SK-N-SH (cell line): ENCODE measurements at regions not wholly inside any gene's neighbourhood (a gene's known extent, or its start where the extent isn't known, plus 50 kb on each side); places are given as distances from the start of the nearest gene placed in this dataset.

Experiments used
- CTCF ChIA-PET: fragments of 300-600, 350-600 bp; formaldehyde crosslinking; extraction: SDS; loops from one replicate; lab custom pipeline; 2021; lab: Yijun Ruan, JAX
- POLR2A ChIA-PET: fragments of 350-600 bp; sonication (Branson Sonifier 250); formaldehyde crosslinking; extraction: SDS; loops from one replicate; lab custom pipeline; 2020; ENCODE audit warnings: antibody characterized with exemption, inconsistent platforms; lab: Yijun Ruan, JAX
- DNase-seq: peaks from one replicate; pipeline ENCODE4 v3.0.0; 2012
- H2AFZ ChIP-seq: fragments of 200-600 bp; sonication (generic); 2 replicates; pipeline ENCODE4 v1.8.1; 2016; ENCODE audit warnings: antibody characterized with exemption, mild to moderate bottlenecking, low read depth
- H3F3A ChIP-seq: fragments of 200-600 bp; sonication (generic); replicated peaks from 2 replicates; pipeline ENCODE3; 2016; ENCODE audit warnings: antibody characterized with exemption, mild to moderate bottlenecking; ENCODE audit not compliant: insufficient read depth
- H3K27ac ChIP-seq, 2 experiments: fragments of 200-500 bp in 1 of 2; fragments of 200-600 bp in 1 of 2; sonication (Bioruptor generic) in 1 of 2; sonication (generic), shearing (Covaris generic) in 1 of 2; 2 replicates each; pipeline versions ENCODE4 v1.5.1 to v1.6.1; 2014 to 2016; ENCODE audit warnings: low read depth in 2 of 2, inconsistent platforms in 1 of 2, low read length in 1 of 2, mild to moderate bottlenecking in 1 of 2, mixed read lengths in 1 of 2
- H3K27me3 ChIP-seq: fragments of 200-600 bp; sonication (generic), shearing (Covaris generic); 2 replicates; pipeline ENCODE4 v1.6.1; 2016; ENCODE audit warnings: mixed run types; ENCODE audit not compliant: insufficient read depth
- H3K36me3 ChIP-seq, 2 experiments: fragments of 200-500 bp in 1 of 2; fragments of 200-600 bp in 1 of 2; sonication (Bioruptor generic) in 1 of 2; sonication (generic) in 1 of 2; replicated peaks in 1 of 2; 2 replicates each; pipeline versions ENCODE3 to v1.5.1; 2014 to 2016; ENCODE audit warnings: low read length in 1 of 2, mild to moderate bottlenecking in 1 of 2; ENCODE audit not compliant: insufficient read depth in 2 of 2, control insufficient read depth in 1 of 2
- H3K4me1 ChIP-seq, 2 experiments: fragments of 200-500 bp in 1 of 2; fragments of 200-600 bp in 1 of 2; sonication (Bioruptor generic) in 1 of 2; sonication (generic), shearing (Covaris generic) in 1 of 2; 2 replicates each; pipeline versions ENCODE4 v1.5.1 to v1.6.1; 2014 to 2016; ENCODE audit warnings: low read depth in 1 of 2, low read length in 1 of 2, mixed run types in 1 of 2; ENCODE audit not compliant: insufficient read depth in 2 of 2, control insufficient read depth in 1 of 2
- H3K4me2 ChIP-seq: fragments of 200-600 bp; sonication (generic), shearing (Covaris generic); 2 replicates; pipeline ENCODE4 v1.6.1; 2017; ENCODE audit warnings: mixed run types
- H3K4me3 ChIP-seq, 2 experiments: fragments of 200-500 bp in 1 of 2; fragments of 200-600 bp in 1 of 2; sonication (Bioruptor generic) in 1 of 2; sonication (generic), shearing (Covaris generic) in 1 of 2; 2 replicates each; pipeline versions ENCODE4 v1.5.1 to v1.8.1; 2014 to 2016; ENCODE audit warnings: low read depth in 2 of 2, inconsistent platforms in 1 of 2, low read length in 1 of 2, mild to moderate bottlenecking in 1 of 2, mixed read lengths in 1 of 2, moderate library complexity in 1 of 2
- H3K79me2 ChIP-seq: fragments of 200-600 bp; sonication (generic); 2 replicates; pipeline ENCODE4 v1.8.1; 2017; ENCODE audit warnings: mild to moderate bottlenecking; ENCODE audit not compliant: insufficient read depth
- H3K9ac ChIP-seq: fragments of 200-600 bp; sonication (generic); 2 replicates; pipeline ENCODE4 v1.6.1; 2017; ENCODE audit warnings: mixed run types
- H3K9me2 ChIP-seq: fragments of 200-600 bp; sonication (generic); 2 replicates; pipeline ENCODE4 v1.6.1; 2017; ENCODE audit warnings: mixed run types
- H3K9me3 ChIP-seq: fragments of 200-600 bp; sonication (generic); 2 replicates; pipeline ENCODE4 v1.6.1; 2017; ENCODE audit warnings: mixed run types, mild to moderate bottlenecking, moderate library complexity
- H4K20me1 ChIP-seq: fragments of 200-600 bp; sonication (generic); 2 replicates; pipeline ENCODE4 v1.6.1; 2017; ENCODE audit warnings: mild to moderate bottlenecking, mixed run types; ENCODE audit not compliant: insufficient read depth
- ELF1 ChIP-seq: IDR thresholded peaks from 2 replicates; pipeline ENCODE4 v1.4.0; 2012
- EZH2phosphoT487 ChIP-seq: fragments of 200-600 bp; sonication (generic); IDR thresholded peaks from 2 replicates; pipeline ENCODE4 v1.6.1; 2017; ENCODE audit warnings: low read depth, mixed run types, mild to moderate bottlenecking, antibody characterized with exemption, moderate library complexity, borderline replicate concordance
- FOSL2 ChIP-seq: IDR thresholded peaks from 2 replicates; pipeline ENCODE4 v1.4.0; 2012; ENCODE audit warnings: low read depth, mild to moderate bottlenecking, moderate library complexity, borderline replicate concordance
- FOXM1 ChIP-seq: IDR thresholded peaks from 2 replicates; pipeline ENCODE4 v1.4.0; 2012; ENCODE audit warnings: low read depth, mild to moderate bottlenecking
- MEF2A ChIP-seq: IDR thresholded peaks from 2 replicates; pipeline ENCODE4 v1.4.0; 2012; ENCODE audit warnings: low read depth, borderline replicate concordance
- MXI1 ChIP-seq: IDR thresholded peaks from 2 replicates; pipeline ENCODE4 v1.6.1; 2012; ENCODE audit warnings: mild to moderate bottlenecking, low read depth, low read length, improper control_type of control experiment
- NFIC ChIP-seq: IDR thresholded peaks from 2 replicates; pipeline ENCODE4 v1.4.0; 2012; ENCODE audit warnings: borderline replicate concordance
- RCOR1 ChIP-seq: fragments of 150-350 bp; IDR thresholded peaks from 2 replicates; pipeline ENCODE4 v1.6.1; 2017; ENCODE audit warnings: antibody characterized with exemption, low read length
- RFX5 ChIP-seq: IDR thresholded peaks from 2 replicates; pipeline ENCODE4 v1.6.1; 2012; ENCODE audit warnings: mild to moderate bottlenecking, improper control_type of control experiment, low read length
- RXRA ChIP-seq: IDR thresholded peaks from 2 replicates; pipeline ENCODE4 v1.4.0; 2012; ENCODE audit warnings: low read depth, mild to moderate bottlenecking, borderline replicate concordance
- SIN3A ChIP-seq: IDR thresholded peaks from 2 replicates; pipeline ENCODE4 v1.6.1; 2012; ENCODE audit warnings: low read depth, mild to moderate bottlenecking, low read length, moderate library complexity, borderline replicate concordance
- SMC3 ChIP-seq: IDR thresholded peaks from 2 replicates; pipeline ENCODE4 v1.6.1; 2012; ENCODE audit warnings: low read depth, low read length, improper control_type of control experiment
- TEAD4 ChIP-seq: IDR thresholded peaks from 2 replicates; pipeline ENCODE4 v1.4.0; 2012; ENCODE audit warnings: mild to moderate bottlenecking, borderline replicate concordance; ENCODE audit not compliant: insufficient read depth
- YY1 ChIP-seq: IDR thresholded peaks from 2 replicates; pipeline ENCODE4 v1.4.0; 2012; ENCODE audit warnings: low read depth, mild to moderate bottlenecking
- WGBS: methylation state at CpG from one replicate; pipeline ENCODE4 v1.1.6; 2017; ENCODE audit warnings: low lambda C conversion rate; 5-methylcytosine and 5-hydroxymethylcytosine counted together
- TF ChIP-seq, protein P1 (sequence below): fragments of 150-350 bp; IDR thresholded peaks from 2 replicates; pipeline ENCODE4 v1.6.1; 2017; ENCODE audit warnings: antibody characterized with exemption, low read length, low read depth, borderline replicate concordance
- TF ChIP-seq, protein P2 (sequence below): IDR thresholded peaks from 2 replicates; pipeline ENCODE4 v1.4.0; 2012; ENCODE audit warnings: low read depth, borderline replicate concordance
- TF ChIP-seq, protein P3 (sequence below): IDR thresholded peaks from 2 replicates; pipeline ENCODE4 v1.6.1; 2012; ENCODE audit warnings: mild to moderate bottlenecking, low read depth, low read length, moderate library complexity
- TF ChIP-seq, protein P4 (sequence below): IDR thresholded peaks from 2 replicates; pipeline ENCODE4 v1.4.0; 2012; ENCODE audit warnings: low read depth

DNA sequence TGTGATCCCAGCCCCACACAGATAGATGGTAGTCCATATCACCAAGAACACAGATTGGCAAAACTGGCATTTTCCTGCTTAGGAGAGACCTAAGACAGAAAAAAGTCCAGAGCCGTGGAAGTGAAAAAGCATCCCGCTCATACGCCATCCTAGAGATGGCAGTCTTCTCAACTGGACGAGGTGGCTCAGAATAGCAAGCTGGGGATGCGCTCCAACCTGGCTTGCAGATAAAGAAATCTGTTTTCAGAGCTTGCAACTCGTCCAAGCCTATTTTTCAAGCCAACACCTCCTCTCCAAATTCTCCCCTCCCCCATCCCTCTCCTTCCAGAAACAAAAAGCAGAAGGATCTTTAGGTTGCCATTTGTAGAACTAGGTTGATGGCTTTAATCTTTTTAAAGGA is 74.3 kb upstream of the OTX2 start:
- no peak for DNase-seq
- no peak overlapping the region for H3K4me3 ChIP-seq
- no peaks in the 10 kb centered on the region for H3F3A ChIP-seq
- no peak overlapping the region for H3K4me2 ChIP-seq
- CTCF ChIA-PET, result interaction anchor here (0.9 kb wide), 1 partner anchor 8 kb away, joined by 3 read pairs; no protein-coding TSS in a partner anchor
- H4K20me1 ChIP-seq, result no peaks in the 10 kb centered on the region
- no peaks in the 10 kb centered on the region for H3K9me3 ChIP-seq
- H3K27ac ChIP-seq, result no peak overlapping the region
- H2AFZ ChIP-seq, result no peak overlapping the region
- H3K9ac ChIP-seq, result no peak overlapping the region
- no peaks in the 10 kb centered on the region for H3K36me3 ChIP-seq
- H3K9me2 ChIP-seq, result no peaks in the 10 kb centered on the region
- WGBS, result 30% methylated on average over 6 of the region's 6 CpGs
- no peaks in the 10 kb centered on the region for H3K27me3 ChIP-seq
- POLR2A ChIA-PET, result no interaction called here
- no peak for TF ChIP-seq TEAD4
- TF ChIP-seq YY1, result no peak
- TF ChIP-seq, protein P1, sequence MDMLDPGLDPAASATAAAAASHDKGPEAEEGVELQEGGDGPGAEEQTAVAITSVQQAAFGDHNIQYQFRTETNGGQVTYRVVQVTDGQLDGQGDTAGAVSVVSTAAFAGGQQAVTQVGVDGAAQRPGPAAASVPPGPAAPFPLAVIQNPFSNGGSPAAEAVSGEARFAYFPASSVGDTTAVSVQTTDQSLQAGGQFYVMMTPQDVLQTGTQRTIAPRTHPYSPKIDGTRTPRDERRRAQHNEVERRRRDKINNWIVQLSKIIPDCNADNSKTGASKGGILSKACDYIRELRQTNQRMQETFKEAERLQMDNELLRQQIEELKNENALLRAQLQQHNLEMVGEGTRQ, result no peak
- no peak for TF ChIP-seq FOSL2
- TF ChIP-seq RFX5, result no peak
- no peak for TF ChIP-seq FOXM1
- TF ChIP-seq SMC3, result no peak
- no peak for TF ChIP-seq ELF1
- no peak for TF ChIP-seq RCOR1
- TF ChIP-seq, protein P2, sequence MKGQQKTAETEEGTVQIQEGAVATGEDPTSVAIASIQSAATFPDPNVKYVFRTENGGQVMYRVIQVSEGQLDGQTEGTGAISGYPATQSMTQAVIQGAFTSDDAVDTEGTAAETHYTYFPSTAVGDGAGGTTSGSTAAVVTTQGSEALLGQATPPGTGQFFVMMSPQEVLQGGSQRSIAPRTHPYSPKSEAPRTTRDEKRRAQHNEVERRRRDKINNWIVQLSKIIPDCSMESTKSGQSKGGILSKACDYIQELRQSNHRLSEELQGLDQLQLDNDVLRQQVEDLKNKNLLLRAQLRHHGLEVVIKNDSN, result no peak
- TF ChIP-seq MXI1, result no peak
- TF ChIP-seq, protein P3, sequence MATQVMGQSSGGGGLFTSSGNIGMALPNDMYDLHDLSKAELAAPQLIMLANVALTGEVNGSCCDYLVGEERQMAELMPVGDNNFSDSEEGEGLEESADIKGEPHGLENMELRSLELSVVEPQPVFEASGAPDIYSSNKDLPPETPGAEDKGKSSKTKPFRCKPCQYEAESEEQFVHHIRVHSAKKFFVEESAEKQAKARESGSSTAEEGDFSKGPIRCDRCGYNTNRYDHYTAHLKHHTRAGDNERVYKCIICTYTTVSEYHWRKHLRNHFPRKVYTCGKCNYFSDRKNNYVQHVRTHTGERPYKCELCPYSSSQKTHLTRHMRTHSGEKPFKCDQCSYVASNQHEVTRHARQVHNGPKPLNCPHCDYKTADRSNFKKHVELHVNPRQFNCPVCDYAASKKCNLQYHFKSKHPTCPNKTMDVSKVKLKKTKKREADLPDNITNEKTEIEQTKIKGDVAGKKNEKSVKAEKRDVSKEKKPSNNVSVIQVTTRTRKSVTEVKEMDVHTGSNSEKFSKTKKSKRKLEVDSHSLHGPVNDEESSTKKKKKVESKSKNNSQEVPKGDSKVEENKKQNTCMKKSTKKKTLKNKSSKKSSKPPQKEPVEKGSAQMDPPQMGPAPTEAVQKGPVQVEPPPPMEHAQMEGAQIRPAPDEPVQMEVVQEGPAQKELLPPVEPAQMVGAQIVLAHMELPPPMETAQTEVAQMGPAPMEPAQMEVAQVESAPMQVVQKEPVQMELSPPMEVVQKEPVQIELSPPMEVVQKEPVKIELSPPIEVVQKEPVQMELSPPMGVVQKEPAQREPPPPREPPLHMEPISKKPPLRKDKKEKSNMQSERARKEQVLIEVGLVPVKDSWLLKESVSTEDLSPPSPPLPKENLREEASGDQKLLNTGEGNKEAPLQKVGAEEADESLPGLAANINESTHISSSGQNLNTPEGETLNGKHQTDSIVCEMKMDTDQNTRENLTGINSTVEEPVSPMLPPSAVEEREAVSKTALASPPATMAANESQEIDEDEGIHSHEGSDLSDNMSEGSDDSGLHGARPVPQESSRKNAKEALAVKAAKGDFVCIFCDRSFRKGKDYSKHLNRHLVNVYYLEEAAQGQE, result no peak
- TF ChIP-seq, all 33 proteins: peak for 0
- H3K4me1 ChIP-seq, result no peaks in the 10 kb centered on the region; a peak in 1 of 4 replicates
- no peaks in the 10 kb centered on the region for H3K79me2 ChIP-seq

DNA sequence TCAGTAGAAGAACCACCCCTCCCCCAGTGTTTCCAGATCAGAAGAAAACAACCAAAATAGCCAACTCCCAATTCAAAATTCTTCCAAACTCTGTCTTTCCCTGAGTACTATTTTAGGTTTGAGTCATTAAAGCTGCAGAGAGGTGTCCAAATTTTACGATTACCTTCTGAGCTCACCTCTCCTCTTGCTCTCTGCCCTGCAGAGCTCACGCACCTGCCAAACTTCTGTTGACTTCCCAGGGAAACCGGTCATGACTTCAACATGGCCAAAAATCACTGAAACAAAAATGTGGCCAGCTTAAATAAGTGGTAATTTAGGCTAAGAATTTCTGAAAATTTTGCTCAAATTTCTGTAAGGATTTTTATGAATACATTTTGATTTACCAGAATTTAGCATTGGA is 70.9 kb upstream of the OTX2 start:
- no peak overlapping the region for H3K27ac ChIP-seq
- WGBS, result 0% methylated on average over 3 of the region's 3 CpGs
- POLR2A ChIA-PET, result no interaction called here
- no peak for TF ChIP-seq MEF2A
- no peak for TF ChIP-seq NFIC
- no peak for TF ChIP-seq MXI1
- TF ChIP-seq, protein P3, result no peak
- TF ChIP-seq SIN3A, result no peak
- TF ChIP-seq, protein P1, result no peak
- TF ChIP-seq, protein P4, sequence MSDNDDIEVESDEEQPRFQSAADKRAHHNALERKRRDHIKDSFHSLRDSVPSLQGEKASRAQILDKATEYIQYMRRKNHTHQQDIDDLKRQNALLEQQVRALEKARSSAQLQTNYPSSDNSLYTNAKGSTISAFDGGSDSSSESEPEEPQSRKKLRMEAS, result no peak
- TF ChIP-seq RXRA, result no peak
- TF ChIP-seq EZH2phosphoT487, result no peak

More for the DNA sequence above, 70.9 kb upstream of the OTX2 start:
- Histone ChIP-seq H3K4me3 (no peak overlapping the region), H3K36me3 (no peaks in the 10 kb centered on the region), H3F3A (no peaks in the 10 kb centered on the region), H3K9me2 (no peaks in the 10 kb centered on the region), H2AFZ (no peak overlapping the region), H3K4me2 (no peak overlapping the region), H3K79me2 (no peaks in the 10 kb centered on the region), H3K4me1 (no peaks in the 10 kb centered on the region), H3K27me3 (no peaks in the 10 kb centered on the region), H3K9ac (no peak overlapping the region), H3K9me3 (no peaks in the 10 kb centered on the region), H4K20me1 (no peaks in the 10 kb centered on the region)
- CTCF ChIA-PET, result no interaction called here
- no peak for DNase-seq
